ENCODE measurements at regions not wholly inside any gene's neighbourhood (a gene's known extent, or its start where the extent isn't known, plus 50 kb on each side); places are given as distances from the start of the nearest gene placed in this dataset.

DNA sequence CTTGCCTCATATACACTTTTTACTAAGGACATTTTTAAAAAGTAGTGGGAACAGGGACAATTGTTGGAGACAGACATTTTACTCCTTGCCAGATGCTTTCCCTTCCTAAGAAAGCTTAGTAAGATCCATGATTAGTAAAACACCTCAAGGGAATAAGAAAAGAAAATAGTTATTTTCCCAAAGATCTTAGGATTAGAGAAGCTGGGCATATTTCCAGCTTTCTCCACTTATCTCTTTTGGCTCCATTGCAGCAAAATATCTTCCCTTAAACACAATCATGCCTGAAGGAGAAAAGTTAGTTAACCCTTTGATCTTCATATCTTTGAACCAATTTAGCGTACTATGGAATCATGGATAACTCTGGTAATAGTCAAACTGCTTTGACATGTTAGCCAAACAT is 257.9 kb downstream of the PCDH18 start:
- Mint-ChIP-seq H3K27ac (no peak overlapping the region), H3K27me3 (ENCODE audit: low read depth in 3 of 3) (no peaks in the 10 kb centered on the region), H3K4me3 (no peak overlapping the region), H3K9me3 (peaks cover 0 to 2% (median 0%) of the 10 kb centered on the region in 7 donors), H3K36me3 (no peaks in the 10 kb centered on the region), H3K4me1 (no peaks in the 10 kb centered on the region)
- DNase-seq: no peak
- H4K20me1 ChIP-seq (ENCODE audit: insufficient read depth, low read length): no peaks in the 10 kb centered on the region
- intact Hi-C loops (cut with micrococcal nuclease): no loop called here
- no peak overlapping the region for H3K27ac ChIP-seq (ENCODE audit: low read depth in 1 of 2, low read length in 2 of 2)
- no peaks in the 10 kb centered on the region for H3K4me1 ChIP-seq (ENCODE audit: control insufficient read depth in 1 of 2, insufficient read depth in 2 of 2, low read length in 2 of 2)
- no peak overlapping the region for H3K9ac ChIP-seq (ENCODE audit: insufficient read depth, low read length, poor library complexity, severe bottlenecking)
- TF ChIP-seq, protein P1, sequence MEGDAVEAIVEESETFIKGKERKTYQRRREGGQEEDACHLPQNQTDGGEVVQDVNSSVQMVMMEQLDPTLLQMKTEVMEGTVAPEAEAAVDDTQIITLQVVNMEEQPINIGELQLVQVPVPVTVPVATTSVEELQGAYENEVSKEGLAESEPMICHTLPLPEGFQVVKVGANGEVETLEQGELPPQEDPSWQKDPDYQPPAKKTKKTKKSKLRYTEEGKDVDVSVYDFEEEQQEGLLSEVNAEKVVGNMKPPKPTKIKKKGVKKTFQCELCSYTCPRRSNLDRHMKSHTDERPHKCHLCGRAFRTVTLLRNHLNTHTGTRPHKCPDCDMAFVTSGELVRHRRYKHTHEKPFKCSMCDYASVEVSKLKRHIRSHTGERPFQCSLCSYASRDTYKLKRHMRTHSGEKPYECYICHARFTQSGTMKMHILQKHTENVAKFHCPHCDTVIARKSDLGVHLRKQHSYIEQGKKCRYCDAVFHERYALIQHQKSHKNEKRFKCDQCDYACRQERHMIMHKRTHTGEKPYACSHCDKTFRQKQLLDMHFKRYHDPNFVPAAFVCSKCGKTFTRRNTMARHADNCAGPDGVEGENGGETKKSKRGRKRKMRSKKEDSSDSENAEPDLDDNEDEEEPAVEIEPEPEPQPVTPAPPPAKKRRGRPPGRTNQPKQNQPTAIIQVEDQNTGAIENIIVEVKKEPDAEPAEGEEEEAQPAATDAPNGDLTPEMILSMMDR (IDR thresholded peaks at IDR 0.05): no peak
- no peaks in the 10 kb centered on the region for H3K27me3 ChIP-seq (ENCODE audit: control insufficient read depth in 2 of 2, insufficient read depth in 2 of 2, low read length in 2 of 2)
- no peak overlapping the region for H3K4me2 ChIP-seq (replicated peaks; ENCODE audit: extremely low read depth, low read length, poor library complexity, severe bottlenecking)
- H3K4me3 ChIP-seq (replicated peaks in 1 of 3; ENCODE audit: low read depth in 2 of 3, low read length in 3 of 3): no peak overlapping the region
- no peaks in the 10 kb centered on the region for H3K36me3 ChIP-seq (replicated peaks in 1 of 2; ENCODE audit: control insufficient read depth in 1 of 2, insufficient read depth in 2 of 2, low read length in 2 of 2)
- H3K79me2 ChIP-seq (ENCODE audit: insufficient read depth, low read length): no peaks in the 10 kb centered on the region
- no CpG with 5 or more reads among the region's 1 CpG for WGBS (ENCODE audit: insufficient coverage)
- no peak overlapping the region for H2AFZ ChIP-seq (ENCODE audit: insufficient read depth, low read depth, low read length, poor library complexity, severe bottlenecking)
- H3K9me3 ChIP-seq (replicated peaks in 1 of 2; ENCODE audit: control insufficient read depth in 1 of 2, insufficient read depth in 1 of 2, low read length in 2 of 2): no peaks in the 10 kb centered on the region

DNA sequence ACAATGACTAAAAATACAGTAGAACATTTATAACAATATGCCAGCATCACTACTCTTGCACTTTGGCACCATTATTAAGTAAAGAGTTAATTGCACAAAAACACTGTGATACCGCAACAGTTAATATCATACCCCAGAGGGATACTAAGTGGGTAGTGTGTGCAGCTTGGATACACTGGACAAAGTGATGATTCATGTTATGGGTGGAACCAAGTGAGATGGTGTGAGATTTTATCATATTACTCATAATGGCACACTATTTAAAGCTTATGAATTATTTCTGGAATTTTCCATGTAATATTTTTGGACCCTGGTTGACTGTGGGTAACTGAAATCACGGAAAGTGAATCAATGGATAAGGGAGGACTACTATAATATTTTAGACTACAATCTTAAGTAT is 265.3 kb downstream of the PCDH18 start:
- peaks cover 0 to 2% (median 0%) of the 10 kb centered on the region in 7 donors for H3K9me3 Mint-ChIP-seq
- H3K4me3 ChIP-seq (replicated peaks in 1 of 3; ENCODE audit: low read depth in 2 of 3, low read length in 3 of 3): no peak overlapping the region
- H4K20me1 ChIP-seq (ENCODE audit: insufficient read depth, low read length): no peaks in the 10 kb centered on the region
- no peaks in the 10 kb centered on the region for H3K79me2 ChIP-seq (ENCODE audit: insufficient read depth, low read length)
- TF ChIP-seq, protein P1 (IDR thresholded peaks at IDR 0.05): no peak
- no peaks in the 10 kb centered on the region for H3K4me1 ChIP-seq (ENCODE audit: control insufficient read depth in 1 of 2, insufficient read depth in 2 of 2, low read length in 2 of 2)
- intact Hi-C loops (cut with micrococcal nuclease): no loop called here
- H3K9ac ChIP-seq (ENCODE audit: insufficient read depth, low read length, poor library complexity, severe bottlenecking): no peak overlapping the region
- no peaks in the 10 kb centered on the region for H3K9me3 ChIP-seq (replicated peaks in 1 of 2; ENCODE audit: control insufficient read depth in 1 of 2, insufficient read depth in 1 of 2, low read length in 2 of 2)
- H3K4me1 Mint-ChIP-seq: no peaks in the 10 kb centered on the region
- no peaks in the 10 kb centered on the region for H3K36me3 ChIP-seq (replicated peaks in 1 of 2; ENCODE audit: control insufficient read depth in 1 of 2, insufficient read depth in 2 of 2, low read length in 2 of 2)
- no peak for DNase-seq
- H3K4me3 Mint-ChIP-seq: no peak overlapping the region
- H3K27ac ChIP-seq (ENCODE audit: low read depth in 1 of 2, low read length in 2 of 2): no peak overlapping the region
- H3K4me2 ChIP-seq (replicated peaks; ENCODE audit: extremely low read depth, low read length, poor library complexity, severe bottlenecking): no peak overlapping the region
- no peaks in the 10 kb centered on the region for H3K27me3 Mint-ChIP-seq (ENCODE audit: low read depth in 3 of 3)
- H3K36me3 Mint-ChIP-seq: no peaks in the 10 kb centered on the region
- H3K27me3 ChIP-seq (ENCODE audit: control insufficient read depth in 2 of 2, insufficient read depth in 2 of 2, low read length in 2 of 2): no peaks in the 10 kb centered on the region
- no CpG with 5 or more reads among the region's 2 CpGs for WGBS (ENCODE audit: insufficient coverage)
- no peak overlapping the region for H2AFZ ChIP-seq (ENCODE audit: insufficient read depth, low read depth, low read length, poor library complexity, severe bottlenecking)
- H3K27ac Mint-ChIP-seq: no peak overlapping the region
